Inferior parietal cortex (tissue), 1 donor: ENCODE measurements at regions not wholly inside any gene's neighbourhood (a gene's known extent, or its start where the extent isn't known, plus 50 kb on each side); places are given as distances from the start of the nearest gene placed in this dataset.

Experiments used
- DNase-seq: peaks from one replicate; pipeline ENCODE4 v3.0.0-alpha.2; 2016; ENCODE audit errors: extremely low spot score

DNA sequence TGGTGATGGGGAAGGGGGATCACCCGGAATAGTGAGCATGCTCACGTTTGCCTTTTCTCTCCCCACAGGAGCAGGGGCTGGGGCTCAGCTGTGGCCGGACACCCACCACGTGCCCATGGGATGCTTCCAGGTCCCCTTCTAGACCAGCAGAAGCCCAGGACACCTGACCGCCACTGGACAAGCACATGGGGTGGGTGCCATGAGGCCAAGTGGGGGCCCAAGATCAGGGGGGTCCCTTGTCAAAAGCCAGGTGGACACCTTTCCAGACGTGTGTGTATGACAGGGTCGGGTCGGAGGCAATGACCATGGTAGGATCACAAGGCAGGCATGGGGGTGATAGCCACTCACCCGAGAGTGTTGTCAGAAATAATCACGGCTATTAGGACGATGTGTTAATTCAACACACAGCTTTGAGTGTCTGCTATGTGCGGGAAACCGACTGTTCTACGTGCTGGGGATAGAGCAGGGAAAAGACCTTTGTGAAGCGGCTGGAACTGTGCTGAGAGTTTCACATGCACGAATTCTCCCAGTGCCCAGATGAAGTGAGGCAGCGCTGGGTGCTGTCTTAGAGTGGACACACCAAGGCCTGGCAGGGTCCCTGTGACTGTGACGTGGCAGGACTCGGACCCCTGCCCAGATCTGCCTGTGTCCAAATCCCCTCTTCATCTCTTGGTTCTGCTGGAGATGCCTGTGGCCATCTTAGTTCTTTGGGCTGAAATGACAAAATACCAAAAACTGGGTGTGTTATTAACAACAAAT lies 244.7 kb downstream of the NDUFA10 start:
- DNase-seq = no peak

DNA sequence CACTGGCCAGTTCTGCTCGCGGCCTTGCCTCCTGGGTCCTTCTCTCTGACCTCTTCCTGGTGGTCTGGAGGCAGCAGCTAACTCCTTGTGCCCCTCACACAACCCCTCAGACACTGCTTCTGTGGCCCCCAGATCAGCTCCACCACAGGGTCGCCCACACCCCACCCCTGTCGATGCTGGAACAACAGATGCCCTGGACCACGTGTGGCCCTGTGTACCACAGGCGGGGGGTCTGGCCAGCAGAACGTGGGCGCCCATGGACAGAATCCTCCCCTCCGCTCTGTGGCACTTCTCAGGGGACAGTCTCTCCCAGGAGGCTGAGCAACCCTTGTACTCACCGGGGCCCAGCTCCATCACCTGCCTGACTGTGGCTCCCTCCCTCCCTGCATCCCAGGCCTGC lies 245.6 kb downstream of the NDUFA10 start:
- no peak for DNase-seq

DNA sequence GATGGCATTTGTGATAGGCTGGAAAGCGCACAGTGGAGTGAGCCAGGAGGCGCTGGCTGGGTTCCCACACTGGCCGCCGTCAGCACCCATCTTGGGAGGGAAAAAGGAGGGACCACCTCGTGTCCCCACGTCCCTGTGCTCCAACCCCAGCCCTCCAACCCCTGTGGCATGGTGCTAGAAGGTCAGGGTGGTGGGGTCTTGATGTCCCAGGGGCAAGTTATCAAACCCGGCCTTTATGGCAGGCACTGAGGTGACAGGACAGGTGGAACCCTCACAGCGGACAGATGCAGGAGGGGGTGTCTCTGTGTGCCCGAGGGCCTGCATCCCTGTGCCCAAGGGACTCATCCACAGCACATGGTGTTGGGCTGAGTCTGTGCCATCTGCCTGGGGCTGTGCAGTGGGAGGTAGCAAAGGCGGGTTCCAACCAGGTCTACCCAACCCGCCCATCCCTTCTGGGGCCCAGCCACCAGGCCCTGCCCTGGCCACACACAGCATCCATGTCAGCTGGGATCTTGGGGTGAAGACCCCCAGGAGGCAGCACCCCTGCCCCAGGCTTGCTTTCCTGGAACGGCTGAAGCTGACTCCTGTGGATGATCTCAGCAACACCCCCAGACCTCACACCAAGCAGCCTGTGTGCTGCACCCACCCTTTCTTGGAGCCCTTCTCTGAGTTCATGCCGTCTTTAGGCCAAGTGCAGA lies 246.1 kb downstream of the NDUFA10 start:
- no peak for DNase-seq

DNA sequence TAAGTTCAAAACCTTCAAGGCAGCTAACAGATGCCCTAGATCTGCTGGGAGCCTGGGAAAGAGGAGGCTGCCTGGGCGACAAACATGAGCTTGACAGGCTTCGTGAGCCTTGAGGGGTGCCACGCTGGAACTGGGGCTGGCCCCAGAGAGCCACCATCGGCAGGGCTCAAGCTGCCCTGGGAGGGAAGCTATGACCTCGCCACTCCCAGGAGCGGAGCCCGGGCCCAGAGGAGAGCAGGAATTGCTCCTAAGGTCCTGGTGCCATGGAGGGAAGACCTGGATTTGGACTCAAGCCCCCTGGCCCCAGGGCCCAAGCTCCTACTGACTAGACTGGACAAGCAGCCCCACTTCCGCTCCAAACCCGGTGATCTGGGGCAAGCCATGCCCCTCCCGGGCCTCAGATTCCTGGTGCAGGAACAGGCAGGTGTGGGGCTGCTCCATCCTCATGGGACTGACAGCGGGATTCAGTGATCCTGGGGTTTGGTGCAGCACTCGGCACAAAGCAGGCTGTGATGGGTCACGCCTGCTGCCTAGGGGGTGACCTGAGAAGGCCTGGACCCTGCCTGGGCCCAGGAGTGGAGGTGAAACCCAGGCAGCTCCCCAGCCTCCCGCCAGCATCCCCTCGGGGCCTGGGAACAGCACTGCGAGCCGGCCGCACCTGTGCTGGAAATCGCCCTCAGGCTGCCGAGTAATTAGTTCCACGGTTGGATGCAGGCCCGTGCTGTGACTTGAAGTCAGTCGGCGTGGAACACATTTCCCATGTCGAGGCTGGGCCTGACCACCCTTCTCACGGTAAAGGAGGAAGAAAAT lies 246.9 kb downstream of the NDUFA10 start:
- no peak for DNase-seq

DNA sequence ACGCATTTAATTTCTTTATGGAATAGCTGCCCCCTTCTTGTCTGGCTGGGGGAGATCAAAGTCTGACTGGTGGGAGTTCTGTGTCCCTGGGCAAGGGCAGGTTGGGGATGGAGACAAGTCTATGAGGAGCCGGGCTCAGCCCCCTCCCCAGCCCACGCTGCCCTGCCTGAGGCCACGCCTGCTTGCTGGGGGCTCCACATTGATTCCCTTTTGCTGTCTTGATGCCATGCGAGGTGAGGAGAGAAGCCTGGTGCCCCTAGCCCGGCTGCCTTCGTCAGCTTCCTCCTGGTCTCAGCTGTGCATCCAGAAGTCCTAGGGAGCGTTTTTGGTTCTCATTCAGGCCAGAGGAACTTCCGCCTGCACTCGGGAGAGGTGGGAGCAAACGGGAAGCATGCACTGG lies 247.9 kb downstream of the NDUFA10 start:
- no peak for DNase-seq

DNA sequence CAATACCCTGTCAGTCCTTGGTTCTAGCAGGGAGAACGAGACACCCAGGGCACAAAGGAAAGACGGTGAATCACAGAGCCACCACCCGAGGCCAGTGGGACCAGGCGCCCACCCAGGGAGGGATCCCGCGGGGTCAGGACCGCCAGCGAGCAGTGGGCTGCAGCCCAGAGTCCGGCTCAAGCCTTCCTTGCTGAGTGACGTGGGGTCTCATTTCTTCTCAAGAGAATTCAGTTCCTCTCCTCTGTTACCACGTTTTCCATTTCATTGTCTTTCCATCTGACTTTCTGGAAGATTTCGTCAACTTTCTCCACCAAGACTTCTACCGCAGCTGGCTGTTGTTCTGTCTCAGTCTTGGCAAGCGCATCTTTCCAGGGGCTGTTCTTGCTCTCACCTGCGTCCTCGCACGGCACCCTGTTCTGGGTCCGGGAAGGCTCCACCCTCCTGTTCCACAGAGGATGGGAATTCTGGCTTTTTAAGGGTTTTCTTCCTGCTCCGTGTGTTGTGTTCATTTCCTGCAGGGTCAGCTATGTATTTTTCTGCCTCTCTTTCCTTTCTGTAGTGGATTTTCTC lies 248.6 kb downstream of the NDUFA10 start:
- no peak for DNase-seq

DNA sequence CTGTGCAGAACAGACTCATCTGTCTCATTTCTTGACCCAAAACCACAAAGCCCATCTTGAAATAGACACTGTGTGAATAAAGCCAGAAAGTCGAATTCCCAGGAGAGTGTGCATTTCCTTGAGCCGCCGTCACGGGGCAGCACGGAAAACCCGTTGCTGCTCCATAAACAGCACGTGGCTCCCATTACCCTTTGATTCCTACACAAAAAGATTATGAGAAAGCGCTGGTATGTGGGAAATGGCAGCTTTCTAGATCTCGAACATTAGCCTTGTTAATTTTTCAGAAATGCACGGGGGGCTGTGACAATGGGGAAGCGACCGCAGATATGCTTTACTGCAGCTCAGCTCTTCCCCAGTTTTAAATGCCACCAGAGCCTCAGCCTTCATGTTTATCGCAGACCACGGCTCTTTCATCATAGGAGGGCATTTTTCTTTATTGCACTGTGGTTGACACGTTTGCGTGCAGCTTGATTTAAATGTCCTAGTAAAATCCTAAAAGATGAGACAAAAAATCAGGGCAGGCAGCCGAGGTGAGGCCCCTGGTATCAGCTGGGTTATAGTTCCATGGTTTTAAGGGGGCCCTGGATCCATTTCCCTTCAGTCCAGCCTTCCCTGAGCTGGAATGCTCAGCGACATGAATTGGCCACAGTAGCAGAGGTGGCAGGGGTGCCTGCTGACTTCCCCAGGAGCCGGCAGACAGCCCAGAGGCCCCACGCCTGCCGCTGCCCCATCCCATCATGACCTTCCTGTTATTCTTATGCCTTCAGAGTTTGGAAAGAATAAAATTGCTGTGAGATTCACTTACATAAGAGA lies 249.3 kb downstream of the NDUFA10 start:
- DNase-seq = no peak

DNA sequence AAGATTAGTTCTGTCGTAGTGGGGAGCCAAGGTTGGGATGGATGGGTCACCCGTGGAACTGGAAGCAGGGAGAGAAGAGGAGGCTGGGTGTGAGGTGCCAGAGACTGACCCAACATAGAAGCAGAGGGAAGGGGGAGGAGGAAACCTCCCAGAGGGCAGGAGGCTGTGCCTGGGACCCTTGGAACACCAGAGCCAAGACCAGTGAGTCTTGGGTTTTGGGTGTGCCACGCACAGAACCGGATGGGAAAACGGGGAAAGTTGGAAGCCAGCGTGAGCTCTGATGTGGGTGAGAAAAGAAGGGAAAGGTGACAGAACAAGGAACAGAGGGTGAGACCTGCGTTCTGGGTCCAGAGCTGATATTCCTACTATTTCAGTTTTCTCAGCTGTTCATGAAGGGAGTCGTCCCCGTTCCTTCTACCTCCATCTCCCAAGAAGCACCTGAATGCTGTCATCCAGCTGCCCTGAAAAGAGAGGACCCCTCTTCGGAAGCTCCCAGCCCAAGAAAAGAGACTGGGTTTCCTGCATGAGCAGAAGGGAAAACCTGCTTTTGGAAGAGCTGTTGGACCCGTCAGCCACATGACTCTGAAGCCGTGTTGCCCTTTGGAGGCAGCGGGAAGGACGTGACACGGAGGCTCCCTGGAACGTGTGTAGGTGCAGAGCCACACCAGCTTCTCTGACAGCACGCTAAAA lies 250.1 kb downstream of the NDUFA10 start:
- DNase-seq = no peak

DNA sequence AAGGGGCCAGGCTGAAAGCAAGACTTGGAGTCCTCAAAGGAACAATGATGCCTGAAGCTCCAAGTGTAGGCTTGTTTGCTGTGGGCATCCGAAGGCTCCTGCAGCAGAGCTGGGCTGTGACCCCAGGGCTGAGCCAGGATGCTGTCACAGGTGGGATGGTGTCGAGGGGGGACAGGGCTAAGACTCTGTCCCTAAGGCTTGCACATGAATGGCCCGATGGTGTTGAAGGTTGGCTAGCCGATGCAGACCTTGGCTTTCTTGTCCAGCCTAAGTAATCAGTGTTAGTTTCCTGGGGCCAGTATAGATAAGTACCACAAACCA lies 251.0 kb downstream of the NDUFA10 start:
- DNase-seq = no peak

DNA sequence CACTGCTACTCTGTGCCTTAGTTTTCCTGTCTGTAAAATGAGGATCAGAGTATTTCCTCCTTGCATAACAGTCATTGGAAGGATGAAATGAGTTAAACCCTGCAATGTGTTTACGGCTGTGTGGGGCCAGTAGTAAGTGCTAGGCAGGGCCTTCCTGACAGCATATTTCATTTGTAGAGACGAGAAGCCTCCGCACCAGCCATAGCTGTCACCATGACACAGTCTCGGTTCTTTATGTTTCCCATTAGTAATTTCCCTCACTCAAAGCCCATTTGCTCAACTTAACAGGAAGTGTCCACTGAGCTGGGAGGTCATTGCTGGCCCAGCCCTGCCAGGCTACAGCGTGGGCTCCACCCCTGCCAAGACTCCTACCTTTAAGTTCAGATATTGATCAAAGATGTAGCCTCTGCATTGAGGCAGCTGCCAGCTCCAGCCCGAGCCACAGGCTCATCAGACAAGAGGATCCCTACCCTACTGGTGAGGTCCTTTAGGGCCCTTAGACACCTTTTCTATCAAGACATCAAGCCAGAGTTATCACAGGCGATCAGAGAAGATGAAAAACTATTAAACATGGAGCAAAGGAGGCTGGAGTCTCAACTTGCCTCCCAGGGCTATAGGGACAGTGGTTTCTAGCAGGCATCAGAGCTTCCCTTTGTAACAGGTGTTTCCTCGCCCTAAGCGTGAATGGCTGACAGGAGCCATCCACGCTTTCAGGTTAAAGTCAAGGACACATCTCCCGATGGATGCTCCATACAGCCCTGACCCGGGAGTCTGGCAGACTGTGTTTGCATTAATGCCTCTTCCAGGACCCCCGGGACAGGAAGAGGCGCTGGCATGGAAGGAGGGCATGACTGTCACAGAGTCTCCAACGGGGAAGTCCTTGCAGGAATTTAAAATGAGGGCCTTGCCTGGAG lies 251.7 kb downstream of the NDUFA10 start:
- no peak for DNase-seq

DNA sequence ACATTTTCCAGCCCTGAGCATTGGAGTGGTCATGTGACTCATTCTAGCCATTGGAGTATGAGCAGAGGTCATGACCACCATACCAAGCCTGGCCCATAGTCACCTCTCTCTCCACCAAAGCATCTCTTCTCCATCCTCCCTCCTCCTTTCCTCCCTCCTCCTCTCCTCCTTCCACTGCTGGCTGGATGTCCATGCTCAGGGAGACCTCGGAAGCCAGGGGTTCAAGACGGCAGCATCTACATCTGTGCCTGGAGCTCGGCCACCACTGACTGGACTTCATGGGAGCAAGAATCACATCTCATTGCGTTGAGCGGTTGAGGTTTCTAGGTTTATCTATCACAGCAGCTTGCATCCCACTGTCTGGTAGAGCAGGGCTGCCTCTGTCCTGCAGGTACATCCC lies 252.4 kb downstream of the NDUFA10 start:
- DNase-seq = no peak

DNA sequence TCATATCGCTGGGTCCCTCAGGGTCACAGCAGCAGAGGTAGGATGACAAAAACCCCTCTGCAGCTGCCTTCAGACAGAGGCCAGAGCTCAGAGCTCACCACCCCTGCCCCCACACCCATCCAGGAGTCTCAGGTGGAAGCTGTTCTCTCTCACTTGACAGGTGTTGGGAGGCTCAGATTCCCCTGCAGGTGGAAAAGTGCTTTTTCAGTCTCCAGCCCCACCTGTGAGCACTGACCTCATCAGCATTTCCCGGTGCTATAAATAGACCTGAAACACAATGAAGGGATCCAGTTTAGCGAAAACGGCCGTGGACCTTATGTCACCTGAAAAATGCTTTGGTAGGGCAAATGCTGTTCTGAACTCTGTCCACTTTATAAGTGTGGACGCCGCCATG lies 254.9 kb downstream of the NDUFA10 start:
- no peak for DNase-seq

DNA sequence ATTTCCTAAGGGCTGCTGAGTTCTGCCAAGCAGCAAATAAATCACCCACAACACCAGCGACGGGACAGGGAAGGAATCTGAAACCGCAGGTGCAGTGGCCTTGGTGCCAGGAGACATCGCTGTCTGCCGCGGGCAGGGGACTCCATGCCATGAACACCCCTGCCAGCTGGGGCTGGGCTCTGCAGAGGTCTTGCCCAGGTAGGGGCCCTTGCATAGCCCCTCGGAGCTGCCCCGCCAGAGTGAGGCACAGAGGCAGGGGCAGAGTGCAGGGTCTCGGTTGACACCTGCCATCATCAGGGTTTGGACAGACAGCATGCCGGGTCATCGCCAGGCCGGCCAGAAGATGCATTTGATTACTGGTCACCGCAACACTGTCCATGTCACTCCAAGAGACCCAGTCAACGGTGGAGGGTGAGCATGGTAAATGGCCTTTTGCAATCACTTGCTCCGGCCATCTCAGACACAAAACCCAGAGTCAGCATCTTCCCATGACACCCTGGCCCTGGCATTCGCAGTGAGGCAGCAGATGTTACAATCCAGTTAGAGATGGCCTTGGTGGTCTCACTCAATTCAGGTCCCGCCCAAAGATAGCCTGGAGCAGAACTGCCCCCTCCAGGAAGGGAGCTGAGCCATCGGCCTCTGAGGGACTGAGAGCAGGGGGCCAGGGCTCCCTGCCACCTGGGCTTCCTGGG lies 255.4 kb downstream of the NDUFA10 start:
- DNase-seq = no peak

DNA sequence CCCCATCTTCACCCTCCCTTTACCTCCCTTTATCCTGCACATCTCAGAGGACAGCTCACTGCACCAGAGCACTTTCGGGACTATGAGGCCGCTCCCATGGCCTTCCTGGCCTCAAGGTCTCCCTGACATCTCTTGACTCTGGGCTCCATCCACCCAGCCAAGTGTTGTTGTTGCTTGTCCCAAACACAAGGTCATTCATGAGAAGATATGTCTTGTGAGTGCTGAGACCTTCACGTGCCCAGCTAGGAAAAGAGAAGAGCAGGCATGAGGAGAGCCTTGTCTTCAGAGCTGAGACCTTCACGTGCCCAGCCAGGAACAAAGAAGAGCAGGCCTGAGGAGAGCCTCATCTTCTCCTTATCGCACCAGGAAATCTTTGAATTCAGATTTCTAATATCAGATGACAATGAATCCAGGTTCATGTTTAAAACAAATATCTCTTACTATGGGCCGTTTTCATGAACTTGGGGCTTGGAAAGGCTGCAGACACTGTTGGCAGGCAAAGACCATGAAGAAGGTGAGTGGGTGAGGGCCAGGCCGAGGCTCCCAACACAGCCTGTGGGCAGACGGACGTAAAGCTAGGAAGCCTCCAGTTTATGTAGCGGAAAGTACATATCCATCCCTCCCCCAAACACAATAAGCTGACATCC lies 256.1 kb downstream of the NDUFA10 start:
- no peak for DNase-seq

DNA sequence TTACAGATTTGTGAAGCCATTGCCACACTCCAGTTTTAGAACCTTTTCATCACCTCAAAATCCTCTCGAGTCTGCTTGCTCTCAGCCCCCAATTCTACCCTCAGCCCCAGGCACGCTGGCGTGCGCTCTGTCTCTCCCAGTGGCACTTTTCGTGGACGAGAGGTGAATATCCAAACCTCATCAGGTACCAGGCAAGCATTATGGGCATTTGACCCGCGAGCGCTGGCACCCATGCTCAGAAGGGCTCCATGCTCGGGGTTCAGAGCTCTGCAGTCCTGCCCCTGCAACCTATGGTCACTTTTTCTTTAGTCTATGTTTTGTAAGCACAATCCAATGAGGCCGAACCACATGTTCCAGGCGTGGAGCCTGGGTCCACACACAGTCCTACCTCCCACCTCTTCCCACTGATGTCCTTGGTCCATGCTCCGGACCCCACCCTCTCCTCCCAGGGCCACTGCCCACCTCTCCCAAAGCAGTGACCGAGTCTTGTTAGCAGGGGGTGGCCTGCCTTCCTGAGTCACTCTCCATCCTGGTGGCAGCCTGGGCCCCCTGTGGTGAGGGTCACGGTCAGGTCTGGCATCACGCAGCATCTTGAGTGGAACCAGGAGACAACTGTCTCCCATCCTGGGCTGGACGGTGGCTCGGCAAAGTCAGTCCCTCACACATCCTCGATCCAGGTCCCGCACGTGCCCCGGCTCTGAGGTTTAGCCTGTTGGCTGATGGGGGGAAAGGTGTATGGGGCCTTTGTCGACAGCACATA lies 256.9 kb downstream of the NDUFA10 start:
- no peak for DNase-seq

DNA sequence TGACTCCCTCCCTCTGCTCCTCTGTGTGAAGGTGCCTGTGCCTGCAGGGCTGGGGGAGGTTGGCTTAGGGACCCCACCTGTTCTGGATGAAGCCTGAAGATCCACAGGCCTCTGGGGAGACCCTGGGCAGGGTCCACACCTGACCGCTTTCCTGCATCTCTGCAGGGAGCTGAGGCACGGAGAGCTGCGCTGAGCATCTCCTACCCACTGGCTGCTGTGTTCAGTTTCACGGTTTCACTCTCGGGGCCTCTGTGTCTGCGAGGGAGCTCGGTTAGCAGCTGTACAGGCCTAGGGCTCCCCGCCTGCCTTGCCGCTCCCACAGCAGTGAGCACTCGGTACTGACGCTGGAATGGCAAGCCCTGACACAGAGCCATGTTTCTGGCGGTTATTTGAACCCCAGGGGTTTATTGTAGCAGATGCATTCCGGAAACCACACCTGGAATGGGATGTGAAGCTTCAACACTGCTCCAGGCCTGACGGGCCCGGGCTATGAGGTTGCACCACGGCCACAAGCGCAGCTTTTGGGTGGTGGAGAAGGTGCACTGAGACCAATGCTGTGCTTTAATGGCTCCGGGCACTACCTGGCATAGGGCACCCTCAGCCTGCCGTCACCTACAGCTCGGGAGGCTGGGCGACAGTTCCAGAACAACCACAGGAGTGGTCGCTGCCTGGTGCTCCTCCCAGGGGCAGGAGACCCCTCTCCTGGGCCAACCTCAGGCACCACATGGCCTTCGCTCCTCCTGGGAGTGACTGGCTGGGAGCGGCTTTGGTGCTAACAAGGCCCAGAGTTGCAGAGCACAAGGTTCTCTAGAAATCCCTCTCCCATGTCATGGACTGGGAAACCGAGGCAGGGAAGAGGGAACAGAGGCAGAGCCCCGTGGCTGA lies 257.9 kb downstream of the NDUFA10 start:
- no peak for DNase-seq

DNA sequence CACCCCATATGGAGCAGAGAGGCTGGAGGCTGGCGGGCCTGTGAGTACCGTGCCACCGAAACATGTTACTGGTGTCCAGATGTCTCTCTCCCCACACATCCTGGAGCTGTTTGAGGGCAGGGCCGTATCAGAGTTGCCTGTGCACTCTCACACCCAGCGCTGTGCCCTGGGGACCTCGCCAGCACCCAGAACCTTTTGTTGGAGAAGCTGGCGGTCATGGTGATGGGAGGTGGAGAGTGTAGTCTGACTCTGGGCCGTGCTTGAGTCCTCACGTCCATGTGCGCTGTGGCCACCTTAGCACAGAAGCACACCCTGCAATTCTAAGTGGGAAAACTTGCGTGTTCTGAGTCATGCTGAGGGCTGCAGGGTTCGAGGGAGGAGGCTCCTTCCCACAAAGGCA lies 259.2 kb downstream of the NDUFA10 start:
- no peak for DNase-seq
